HG03460 (cell line): ENCODE measurements at regions not wholly inside any gene's neighbourhood (a gene's known extent, or its start where the extent isn't known, plus 50 kb on each side); places are given as distances from the start of the nearest gene placed in this dataset.
"Not testable (repeated sequence)": the region's sequence is repeated elsewhere in the genome, so short reads cannot be mapped to it uniquely, and the experiment has no call there.

Experiments used
- ATAC-seq: cut with Tn5 transposase; IDR thresholded peaks from one replicate; pipeline ENCODE4 v1.9.1; 2021; ENCODE audit not compliant: unreplicated experiment

GRCh38 chr9:31320494-31320893 is 1063.9 kb upstream of the ACO1 start:
- no peak for ATAC-seq

DNA sequence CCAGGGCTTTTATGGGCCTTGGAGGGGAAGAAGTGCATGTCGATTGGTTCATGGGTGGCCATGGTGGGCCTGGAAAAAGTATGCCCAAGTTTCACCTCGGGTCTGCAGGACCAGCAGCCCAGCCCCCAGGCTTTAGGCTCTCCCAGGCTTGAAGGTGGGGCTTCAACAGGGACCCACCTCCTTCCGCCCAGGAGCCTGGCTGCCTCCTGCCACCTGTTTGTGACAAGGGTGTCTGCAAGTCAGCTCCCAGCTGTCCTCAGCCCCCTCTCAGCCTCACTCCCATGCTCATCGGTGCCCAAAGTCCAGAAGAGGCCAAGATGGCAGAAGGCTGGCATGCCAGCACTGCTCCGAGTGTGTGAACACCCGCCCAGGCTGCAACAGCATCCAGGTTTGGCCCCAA is 1063.2 kb upstream of the ACO1 start:
- ATAC-seq: no peak

DNA sequence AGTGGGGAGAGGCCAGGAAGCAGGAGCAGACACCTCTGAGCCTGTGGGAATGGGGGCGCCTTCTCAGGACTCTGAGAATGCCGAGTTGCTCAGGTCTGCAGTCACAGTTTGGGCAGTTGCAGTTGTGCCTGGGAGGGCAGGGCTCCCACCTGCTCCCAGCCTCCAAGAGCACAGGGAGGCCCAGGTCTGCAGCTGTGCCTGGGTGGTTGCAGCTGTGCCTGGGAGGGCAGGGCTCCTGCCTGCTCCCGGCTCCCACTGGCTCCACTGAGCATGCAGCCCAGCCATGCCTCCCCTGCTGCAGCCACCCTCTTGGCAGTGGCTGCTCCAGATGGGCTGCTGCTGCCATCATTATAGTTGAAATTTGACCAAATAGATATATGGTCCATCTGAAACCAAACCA is 1062.8 kb upstream of the ACO1 start:
- no peak for ATAC-seq

DNA sequence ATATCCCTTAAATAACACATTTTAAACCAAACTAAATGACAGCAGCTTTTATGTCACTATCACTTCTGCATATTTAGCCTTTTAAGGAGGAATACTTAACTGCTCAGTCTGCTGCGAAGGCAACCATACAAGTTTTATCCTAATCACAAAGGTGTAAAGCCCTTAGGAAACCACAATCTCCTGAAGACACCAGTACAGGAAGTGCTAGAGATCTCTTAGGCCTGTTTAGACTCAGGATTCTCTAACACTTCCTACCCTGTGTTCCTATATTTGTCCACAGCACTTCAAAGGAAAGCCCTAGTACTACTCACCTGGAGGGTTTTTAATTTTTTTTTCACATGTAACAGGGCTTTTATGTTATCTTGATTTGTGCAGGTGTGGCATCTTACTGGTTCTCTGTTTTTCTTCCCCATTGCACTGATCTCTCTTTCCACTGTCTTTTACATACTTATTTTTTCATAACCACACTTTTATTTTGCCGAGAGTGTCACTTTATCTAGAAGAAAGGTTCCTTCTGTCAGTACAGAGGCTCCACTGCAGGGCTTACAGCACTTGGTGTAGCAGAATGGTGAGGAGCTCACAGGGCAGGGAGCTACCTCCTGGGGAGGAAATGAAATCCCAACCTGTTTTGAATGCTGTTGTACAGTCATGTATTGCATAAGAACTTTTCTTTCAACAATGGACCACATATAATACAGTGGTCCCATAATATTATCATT is 1060.6 kb upstream of the ACO1 start:
- ATAC-seq: no peak

DNA sequence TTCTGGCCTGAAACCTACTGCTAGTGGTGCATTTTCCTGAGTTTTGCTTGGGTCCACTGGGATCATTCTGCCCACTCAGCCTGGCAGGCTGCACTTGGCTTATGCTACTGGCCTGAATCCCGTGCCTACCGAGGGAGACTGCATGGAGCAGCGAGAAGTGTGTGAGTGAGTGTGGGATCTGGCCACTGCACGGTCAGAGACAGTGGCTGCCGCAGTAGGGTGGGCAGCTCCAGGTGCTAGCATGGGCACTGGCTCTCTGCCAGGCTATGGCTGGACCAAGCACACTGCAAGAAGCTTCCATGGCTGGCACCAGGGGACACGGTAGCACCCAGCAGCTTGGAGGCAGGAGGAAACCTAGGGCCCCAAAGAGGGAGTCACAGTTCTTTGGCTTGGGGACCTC is 1058.7 kb upstream of the ACO1 start:
- no peak for ATAC-seq

- ATAC-seq: not testable (repeated sequence)
These were observed 1057.6 kb upstream of the ACO1 start for GRCh38 chr9:31326883-31327282.

GRCh38 chr9:31334837-31335528 is 1049.5 kb upstream of the ACO1 start:
- no peak for ATAC-seq

GRCh38 chr9:31335529-31336234 is 1048.8 kb upstream of the ACO1 start:
- no peak for ATAC-seq

DNA sequence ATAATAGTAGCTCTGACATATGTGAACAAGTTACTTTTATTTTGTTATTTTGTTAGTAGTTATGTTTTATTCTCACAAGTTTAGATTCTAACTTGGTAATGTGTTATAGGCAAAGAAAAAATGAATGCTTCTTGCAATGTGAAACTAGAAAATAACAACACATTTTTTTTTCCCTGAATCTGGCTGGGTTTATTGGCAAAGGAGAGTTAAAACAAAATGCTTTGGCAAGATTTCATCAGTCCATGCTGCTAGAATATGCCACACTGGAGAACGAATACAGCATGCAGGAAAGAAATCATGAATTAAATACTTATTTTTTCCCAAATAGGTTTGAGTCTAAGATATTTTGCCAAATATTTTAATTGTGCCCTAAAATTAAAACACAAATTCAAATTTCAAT is 1048.1 kb upstream of the ACO1 start:
- no peak for ATAC-seq

- ATAC-seq: no peak
These were observed 1047.6 kb upstream of the ACO1 start for GRCh38 chr9:31336841-31337240.

- peak; percentile 100 for ATAC-seq
These were observed 1037.3 kb upstream of the ACO1 start for GRCh38 chr9:31347082-31347617.

- no peak for ATAC-seq
These were observed 1029.1 kb upstream of the ACO1 start for GRCh38 chr9:31355159-31355882.

DNA sequence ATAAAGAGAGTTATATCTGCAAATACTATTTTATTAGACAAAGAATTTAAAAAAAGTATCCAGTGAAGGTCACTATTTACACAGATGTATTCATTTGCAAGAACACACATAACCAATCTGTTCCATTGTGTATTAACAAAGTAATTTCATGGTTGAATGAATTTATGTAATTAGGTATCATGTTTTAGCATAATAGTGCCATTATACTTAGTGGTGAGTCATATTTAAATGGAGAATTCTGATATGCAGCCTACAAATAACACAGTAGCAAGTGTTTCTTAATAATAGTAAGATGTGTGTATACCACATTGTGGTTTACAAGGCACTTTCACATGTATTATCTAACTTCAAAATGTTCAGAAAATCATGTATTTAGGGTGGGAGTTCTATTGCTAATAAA is 1028.5 kb upstream of the ACO1 start:
- ATAC-seq: no peak

DNA sequence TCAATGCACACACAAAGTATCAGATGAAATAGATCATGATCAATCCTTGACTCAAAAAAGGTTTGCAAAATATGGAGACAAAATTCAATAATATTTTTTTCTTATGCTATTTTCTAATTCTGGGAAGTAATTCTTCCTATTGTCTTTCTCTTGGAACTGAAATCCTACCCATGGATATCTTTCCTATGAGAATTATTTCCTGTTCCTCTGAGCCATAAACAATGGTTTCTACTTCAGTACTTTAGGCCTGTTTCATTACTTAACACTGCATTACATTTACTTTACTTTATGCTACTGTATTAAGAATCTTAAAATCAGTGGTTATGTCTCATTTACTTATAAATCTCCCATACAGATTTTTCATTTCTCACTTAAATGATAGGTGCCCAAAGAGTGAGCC is 1025.4 kb upstream of the ACO1 start:
- ATAC-seq: no peak

- no peak for ATAC-seq
These were observed 1020.3 kb upstream of the ACO1 start for GRCh38 chr9:31364171-31364570.

DNA sequence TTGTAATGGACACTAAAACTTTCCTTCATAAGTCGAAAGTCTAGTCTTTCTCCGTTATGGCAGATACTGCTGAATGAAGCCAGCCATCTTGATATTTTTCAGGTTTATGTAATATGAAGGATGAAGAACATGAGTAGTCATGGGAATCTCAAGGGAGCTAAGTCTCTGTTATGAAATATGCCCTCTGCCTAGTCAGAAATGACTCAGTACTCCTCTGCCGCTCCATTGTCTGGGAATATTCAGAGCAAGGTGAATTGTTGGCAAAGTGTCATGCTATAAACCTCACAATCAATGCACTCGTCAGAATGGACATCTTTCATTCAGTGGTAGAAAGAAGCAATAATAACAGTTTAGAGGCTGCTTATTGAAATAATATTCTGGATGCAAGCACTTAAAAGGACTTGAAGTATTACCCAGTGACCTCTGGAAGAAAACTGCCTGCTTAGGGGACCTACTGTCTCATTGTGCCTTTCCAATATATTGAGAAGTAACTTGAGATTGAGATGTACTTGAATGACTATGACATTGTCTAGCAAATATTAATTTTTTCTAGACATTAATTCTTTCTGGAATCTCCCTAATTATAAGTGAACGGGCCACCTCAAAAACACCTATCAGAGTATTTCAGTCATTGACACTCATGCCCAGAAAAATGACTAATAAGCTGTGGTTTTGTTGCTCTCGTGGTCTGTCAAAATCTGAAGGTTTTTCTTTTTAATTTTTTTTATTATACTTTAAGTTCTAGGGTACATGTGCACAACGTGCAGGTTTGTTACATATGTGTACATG is 1011.5 kb upstream of the ACO1 start:
- ATAC-seq: no peak

DNA sequence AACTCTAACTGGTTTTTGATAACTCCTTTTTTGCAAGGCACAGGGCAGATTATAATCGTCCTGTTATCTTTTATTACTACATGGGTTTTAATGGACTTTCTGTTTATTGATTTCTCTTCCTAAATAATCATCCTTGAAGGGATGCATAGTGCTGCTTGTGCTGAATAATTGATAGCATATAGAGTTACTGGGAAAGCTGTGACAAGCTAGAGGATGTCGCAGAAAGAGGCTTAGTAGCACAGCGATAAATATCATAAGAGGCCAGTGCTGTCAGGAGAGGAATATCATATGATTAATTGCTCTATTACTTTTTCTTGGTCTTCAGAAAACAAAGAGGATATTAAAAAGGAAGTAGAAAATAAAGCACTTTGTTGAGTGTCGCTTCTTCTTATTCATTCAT is 1007.1 kb upstream of the ACO1 start:
- no peak for ATAC-seq

DNA sequence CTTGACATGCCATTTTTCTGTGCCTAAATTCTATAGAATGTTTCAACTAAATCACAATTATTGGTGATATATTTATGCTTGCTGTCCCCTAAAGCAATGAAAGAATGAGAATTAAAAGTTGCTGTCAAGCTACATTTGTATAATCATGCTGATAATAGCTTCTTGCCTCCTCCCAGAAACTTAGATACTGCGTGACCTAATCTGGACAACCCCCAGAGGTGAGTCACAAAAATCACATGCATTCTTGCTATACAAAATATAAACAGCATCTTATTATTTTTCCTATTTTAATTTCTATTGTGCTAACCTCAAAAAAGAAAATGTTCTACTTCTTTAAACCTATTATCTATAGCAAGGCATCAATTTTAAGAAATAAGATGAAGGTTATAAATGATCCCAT is 995.8 kb upstream of the ACO1 start:
- no peak for ATAC-seq

- ATAC-seq: no peak
These were observed 995.4 kb upstream of the ACO1 start for GRCh38 chr9:31389075-31389474.

DNA sequence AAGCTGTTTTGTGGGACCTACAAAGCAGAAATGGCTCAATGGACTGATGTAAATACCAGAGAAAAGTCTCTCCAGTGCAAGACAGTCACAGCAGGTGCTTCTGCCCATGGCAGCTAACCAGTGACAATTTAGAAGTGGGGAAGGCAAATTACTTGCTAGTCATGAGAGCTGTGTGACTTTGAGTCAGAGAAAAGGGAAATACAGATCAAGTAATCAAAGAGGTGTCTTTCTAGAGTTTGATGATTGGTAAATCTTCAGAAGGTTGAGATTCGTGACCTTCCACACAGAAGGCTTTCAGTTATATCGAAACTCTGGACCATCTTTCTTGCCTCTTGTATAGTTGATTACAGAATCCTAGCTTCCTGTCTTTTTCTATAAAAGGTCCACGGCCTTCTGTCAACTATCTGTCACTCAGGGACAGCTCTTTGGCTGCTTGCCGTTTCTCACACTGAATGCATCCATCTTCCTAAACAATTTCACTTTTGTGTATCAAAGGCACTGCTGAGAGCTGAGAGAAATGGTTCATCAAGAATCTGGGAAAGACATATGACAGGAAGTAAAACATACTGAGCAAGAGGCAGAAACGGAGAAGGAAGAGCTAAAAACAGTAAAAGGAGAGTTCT is 993.9 kb upstream of the ACO1 start:
- no peak for ATAC-seq
